ENCODE measurements at regions not wholly inside any gene's neighbourhood (a gene's known extent, or its start where the extent isn't known, plus 50 kb on each side); places are given as distances from the start of the nearest gene placed in this dataset.

DNA sequence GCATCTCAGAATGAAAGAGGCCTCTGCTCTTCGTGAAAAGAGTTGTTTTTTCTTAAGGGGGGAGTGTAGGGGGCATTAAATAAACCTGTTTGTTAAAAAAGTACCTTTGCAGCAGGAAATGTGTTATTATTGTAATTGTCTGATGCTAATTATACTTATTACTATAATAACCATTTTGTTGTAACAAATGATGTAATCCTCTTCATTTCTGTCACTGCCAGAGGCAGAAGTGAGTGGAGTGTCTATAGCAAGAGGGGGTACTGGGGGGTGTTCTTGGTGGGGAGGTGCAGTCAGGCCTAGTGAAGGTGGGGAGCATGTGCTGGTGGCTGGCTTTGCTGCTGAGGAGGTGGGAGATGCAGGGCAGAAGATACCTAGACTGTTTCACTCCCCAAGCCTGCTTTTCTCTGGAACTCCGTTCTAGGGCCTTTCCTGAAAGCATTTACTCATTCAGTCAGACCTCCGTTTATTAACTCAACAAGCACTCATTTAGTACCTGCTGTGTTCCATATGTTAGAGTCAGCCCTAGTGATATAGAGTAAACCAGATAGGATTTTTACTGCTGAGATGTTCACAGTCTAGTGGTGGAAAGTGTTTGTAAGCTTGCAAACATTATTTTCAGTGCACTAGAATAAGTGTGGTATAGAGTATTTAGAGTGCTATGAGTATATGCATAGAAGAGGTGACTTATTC, 77.5 kb upstream of the CISTR start:
- TF ChIP-seq, protein P1, sequence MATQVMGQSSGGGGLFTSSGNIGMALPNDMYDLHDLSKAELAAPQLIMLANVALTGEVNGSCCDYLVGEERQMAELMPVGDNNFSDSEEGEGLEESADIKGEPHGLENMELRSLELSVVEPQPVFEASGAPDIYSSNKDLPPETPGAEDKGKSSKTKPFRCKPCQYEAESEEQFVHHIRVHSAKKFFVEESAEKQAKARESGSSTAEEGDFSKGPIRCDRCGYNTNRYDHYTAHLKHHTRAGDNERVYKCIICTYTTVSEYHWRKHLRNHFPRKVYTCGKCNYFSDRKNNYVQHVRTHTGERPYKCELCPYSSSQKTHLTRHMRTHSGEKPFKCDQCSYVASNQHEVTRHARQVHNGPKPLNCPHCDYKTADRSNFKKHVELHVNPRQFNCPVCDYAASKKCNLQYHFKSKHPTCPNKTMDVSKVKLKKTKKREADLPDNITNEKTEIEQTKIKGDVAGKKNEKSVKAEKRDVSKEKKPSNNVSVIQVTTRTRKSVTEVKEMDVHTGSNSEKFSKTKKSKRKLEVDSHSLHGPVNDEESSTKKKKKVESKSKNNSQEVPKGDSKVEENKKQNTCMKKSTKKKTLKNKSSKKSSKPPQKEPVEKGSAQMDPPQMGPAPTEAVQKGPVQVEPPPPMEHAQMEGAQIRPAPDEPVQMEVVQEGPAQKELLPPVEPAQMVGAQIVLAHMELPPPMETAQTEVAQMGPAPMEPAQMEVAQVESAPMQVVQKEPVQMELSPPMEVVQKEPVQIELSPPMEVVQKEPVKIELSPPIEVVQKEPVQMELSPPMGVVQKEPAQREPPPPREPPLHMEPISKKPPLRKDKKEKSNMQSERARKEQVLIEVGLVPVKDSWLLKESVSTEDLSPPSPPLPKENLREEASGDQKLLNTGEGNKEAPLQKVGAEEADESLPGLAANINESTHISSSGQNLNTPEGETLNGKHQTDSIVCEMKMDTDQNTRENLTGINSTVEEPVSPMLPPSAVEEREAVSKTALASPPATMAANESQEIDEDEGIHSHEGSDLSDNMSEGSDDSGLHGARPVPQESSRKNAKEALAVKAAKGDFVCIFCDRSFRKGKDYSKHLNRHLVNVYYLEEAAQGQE (IDR thresholded peaks at IDR 0.05; ENCODE audit: low read depth): no peak
- no peak for TF ChIP-seq TAF1 (IDR thresholded peaks at IDR 0.05; ENCODE audit: low read depth)

DNA sequence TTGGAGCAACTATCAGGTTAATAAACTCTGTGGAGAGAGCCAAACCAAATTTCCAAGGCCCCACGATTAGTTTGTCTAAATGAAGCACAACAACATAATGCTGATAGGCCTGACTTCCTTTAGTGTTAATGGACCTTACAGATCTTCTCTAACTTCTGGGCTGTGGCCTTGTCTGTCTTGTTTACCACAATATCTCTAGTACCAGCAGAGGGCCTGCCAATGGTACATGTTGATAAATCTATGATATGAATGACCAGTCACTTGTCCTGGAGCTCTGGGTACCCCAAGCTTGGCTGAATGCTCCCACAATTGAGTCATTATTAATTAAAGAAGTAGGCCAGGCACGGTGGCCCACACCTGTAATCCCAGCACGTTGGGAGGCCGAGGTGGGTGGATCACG, 78.9 kb upstream of the CISTR start:
- TF ChIP-seq EP300 (IDR thresholded peaks at IDR 0.05; ENCODE audit: borderline replicate concordance): no peak
- TF ChIP-seq, protein P1 (IDR thresholded peaks at IDR 0.05; ENCODE audit: low read depth): no peak
- TF ChIP-seq FOXM1 (IDR thresholded peaks at IDR 0.05; ENCODE audit: borderline replicate concordance, low read depth): no peak

DNA sequence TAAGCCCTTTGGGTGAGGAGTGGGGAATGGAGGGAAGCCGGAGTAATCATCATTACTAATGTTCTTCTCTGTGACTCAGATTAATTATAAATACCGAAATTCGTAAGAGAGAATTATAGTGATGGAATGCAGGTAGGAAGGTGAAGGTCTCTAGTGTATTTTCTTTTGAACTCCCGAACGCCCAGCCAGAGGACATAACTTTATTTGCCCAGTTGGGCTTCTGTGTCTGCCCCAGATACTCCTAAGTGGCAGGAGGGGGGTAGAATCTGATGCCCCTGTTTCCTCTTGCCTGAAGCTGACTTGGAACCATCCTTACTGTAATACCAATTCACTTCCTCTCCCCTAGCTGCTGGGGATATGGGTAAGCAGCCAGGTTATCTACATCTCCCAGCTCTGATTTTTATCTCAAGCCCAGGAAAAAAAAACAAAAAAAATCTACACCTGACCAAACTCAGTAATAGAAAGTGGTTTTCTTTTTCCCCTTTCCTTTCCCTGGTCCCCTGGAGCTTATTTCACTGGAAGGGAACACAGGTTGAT, 84.4 kb upstream of the CISTR start:
- TF ChIP-seq ZBTB7A (IDR thresholded peaks at IDR 0.05; ENCODE audit: low read depth): no peak

DNA sequence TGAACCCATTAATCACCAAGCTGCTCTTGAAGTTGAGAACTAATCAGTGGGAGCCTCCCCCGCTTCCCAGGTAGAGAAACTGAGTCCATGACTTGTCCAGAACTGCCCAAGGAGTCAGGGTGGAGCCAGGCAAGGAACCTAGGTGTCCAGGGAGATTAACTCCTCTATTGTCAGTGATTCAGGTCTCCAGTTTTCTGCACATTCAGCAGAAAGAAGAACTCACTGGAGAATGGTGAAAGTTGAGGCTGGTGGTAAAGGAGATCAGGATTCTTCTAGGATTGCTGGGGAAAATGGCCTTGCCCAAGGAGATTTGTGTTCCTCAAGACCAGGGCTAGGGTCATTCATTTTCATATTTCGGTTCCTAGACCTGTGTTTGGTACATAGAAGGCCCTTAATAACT, 87.2 kb upstream of the CISTR start:
- TF ChIP-seq TEAD4 (IDR thresholded peaks at IDR 0.05) (no peak), FOXM1 (IDR thresholded peaks at IDR 0.05; ENCODE audit: borderline replicate concordance, low read depth) (no peak), YY1 (IDR thresholded peaks at IDR 0.05; ENCODE audit: low read depth) (no peak), TCF12 (IDR thresholded peaks at IDR 0.05; ENCODE audit: low read depth) (no peak), MAX (IDR thresholded peaks at IDR 0.05) (no peak), RAD21 (IDR thresholded peaks at IDR 0.05; ENCODE audit: low read depth) (no peak), ZBTB7A (IDR thresholded peaks at IDR 0.05; ENCODE audit: low read depth) (no peak), EGR1 (IDR thresholded peaks at IDR 0.05) (no peak), USF1 (IDR thresholded peaks at IDR 0.05) (no peak), CEBPB (IDR thresholded peaks at IDR 0.05) (no peak)
- TF ChIP-seq, protein P1 (IDR thresholded peaks at IDR 0.05; ENCODE audit: low read depth): no peak

DNA sequence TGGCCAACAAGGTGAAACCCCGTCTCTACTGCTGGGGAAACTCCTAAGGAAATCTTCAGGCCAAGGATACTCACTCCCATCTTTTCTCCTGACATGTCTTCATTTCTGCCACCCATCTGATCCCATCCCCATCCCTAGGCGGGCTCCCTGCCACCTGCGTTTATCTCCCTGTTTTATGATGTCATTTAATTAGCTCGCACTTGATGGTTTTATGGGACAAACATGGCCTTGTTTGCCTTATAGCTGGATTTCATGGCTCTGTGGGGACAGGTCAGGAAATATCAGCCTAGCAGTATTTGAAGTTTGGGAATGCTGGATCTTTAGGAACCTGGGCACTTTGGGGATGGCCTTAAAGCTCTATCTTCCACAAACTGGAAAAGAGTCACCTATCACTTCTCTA, 88.5 kb upstream of the CISTR start:
- no peak for TF ChIP-seq CEBPB (IDR thresholded peaks at IDR 0.05)
- TF ChIP-seq TAF1 (IDR thresholded peaks at IDR 0.05; ENCODE audit: low read depth): no peak
- TF ChIP-seq, protein P1 (IDR thresholded peaks at IDR 0.05; ENCODE audit: low read depth): no peak
- no peak for TF ChIP-seq ZBTB7A (IDR thresholded peaks at IDR 0.05; ENCODE audit: low read depth)
- TF ChIP-seq USF1 (IDR thresholded peaks at IDR 0.05): no peak

Data from Ishikawa (cell line).